Stimulated activated CD4-positive, alpha-beta T cell treated with anti-CD3 and anti-CD28 coated beads, Interleukin-15, amount 100 ng/mL, for 1 hour (primary cell): ENCODE measurements at regions not wholly inside any gene's neighbourhood (a gene's known extent, or its start where the extent isn't known, plus 50 kb on each side); places are given as distances from the start of the nearest gene placed in this dataset.

Experiments used
- DNase-seq, 2 donors: peaks; one replicate each; pipeline ENCODE4 v3.0.0-alpha.2; 2020; ENCODE audit warnings: low read depth in 1 of 2, low spot score in 1 of 2

DNA sequence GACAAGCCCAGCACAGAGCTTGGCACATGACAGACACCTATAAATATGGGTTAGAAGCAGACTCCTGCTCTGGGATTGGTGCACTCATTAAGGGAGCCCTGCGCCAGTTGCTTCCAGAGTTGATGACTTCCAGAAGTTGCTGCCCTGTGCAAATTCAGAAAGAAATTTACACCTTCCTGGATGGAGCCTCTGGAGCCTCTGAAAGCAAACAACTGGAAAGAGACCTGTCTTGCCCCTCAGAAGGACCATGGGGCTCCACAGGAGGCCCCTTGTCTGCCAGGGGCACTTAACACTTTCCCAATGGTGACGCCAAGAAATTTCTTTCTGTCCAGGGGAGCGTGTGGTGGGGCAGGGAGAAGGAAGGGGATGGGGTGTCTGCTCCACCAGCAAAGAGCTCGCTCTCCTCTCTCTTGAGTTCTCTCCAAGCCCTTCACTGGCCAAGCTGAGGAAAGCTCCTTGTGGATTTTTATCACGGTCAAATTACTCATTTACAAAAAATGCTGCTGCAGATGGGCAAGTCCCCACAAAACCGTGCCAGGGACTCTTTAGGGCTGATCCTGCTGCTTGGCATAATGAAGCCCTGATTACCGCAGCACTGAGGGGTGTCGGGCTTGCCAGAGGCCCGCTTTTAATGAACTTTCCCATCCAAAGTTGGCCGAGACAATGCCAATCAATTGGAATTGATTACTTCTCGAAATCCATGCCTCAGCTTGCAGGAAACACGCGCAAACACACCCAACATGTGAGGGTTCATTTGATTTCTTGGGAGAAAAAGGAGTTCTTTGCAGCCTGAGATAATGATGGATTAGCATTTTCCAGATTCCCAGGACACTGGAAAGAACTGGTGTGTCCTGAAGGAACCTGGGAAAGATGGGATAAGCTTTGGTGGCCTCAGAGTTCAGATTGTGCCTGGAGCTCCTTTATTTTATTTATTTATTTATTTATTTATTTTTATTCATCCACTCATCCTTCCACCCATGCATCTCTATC, 583.6 kb upstream of the CDH5 start:
- no peak for DNase-seq

DNA sequence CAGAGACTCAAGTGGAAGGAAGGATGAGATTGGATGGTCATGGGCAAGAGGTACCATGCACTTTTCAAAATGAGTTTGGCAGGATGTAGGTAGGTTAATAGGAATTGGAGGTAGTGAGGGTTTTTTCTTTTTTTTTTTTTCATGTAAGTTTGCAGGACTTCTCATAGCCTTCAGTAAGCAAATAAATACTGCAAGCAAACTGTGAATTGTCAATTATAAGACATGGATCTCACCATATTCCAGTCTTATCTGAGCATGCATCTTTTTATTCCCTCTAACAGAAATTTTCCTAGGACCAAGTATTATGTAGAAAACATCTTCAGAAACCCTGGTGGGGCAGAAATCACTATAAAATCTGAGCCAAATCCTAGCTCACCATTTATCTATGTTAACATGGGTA, 584.6 kb upstream of the CDH5 start:
- no peak for DNase-seq

DNA sequence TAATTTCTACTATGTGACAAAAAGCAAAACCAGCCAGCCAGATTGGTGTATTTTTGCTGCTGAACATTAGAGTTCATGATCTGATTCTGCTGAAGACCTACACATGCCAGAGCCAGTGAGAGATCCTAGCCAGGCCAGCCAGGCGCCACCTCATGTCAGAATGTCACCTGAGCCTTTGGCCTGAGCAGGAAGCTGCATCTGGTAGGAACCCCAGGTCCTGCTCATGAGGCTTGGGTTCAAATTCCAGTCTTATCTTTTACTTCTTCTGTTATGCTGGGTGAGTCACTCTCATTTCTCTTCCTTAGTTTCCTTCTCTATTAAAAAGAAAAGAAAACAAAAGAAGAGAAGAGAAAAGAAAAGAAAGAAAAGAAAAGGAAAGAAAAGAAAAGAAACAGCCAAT, 585.1 kb upstream of the CDH5 start:
- DNase-seq = no peak

DNA sequence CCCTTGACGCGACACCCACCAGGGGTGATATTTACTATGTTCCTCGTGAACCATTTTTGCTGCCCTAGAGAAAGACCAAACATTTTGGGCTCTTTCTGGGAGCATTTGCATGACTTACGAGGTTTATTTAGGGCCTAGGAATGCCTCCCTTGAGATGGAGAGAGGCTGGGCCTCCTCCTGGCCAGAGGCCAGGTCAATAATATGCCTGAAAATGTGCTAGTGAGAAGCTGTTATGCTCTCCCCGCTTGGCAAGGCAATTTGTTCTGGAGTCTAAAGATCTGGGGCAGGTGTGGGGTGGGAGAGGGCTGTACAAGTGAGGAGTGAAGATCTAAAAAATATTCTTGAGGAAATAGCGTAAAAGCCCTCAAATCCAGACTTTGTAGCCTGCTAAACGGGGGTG, 587.3 kb upstream of the CDH5 start:
- DNase-seq = no peak

DNA sequence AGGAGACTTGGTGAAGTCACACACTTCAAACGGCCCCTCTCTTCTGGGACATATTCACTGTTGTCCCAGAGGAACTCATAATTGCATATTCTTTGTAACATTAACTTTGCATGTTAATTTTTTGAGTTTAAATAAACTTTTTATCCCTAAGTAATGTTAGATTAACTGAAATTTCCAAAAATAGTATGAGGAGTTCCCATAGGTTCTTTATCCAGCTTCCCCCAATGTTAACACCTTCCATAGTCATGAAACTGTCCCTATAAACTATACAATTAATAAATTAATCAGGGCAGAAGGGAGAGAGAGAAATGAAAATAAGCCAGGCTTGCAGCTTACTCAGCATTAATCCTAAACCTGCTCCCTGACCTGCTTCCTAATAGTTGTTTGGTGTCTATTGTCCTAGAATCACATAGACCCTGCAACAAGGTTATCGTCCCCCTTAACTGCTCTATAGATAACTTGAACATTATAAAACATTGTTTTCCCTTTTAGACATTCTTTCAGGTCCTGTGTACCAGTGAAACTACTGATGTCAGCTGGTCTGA, 589.8 kb upstream of the CDH5 start:
- no peak for DNase-seq

DNA sequence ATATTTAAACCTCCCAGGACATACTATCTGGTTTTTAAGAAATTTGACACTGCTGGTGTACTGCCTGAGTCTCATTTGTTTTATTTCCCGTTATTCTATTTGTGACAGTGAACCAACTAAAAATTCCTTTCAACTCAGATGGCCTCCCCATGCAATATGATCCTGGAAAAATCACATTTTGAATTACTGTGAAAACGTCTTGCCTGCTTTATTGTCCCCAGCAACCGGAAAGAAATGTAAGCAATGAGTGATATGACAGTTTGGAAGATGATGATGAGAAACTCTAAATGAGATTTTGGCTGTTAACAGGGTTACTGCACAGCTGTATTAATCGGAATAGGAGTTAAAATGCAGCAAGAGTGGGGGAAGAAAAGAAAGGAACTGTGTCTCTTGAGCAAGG, 590.7 kb upstream of the CDH5 start:
- DNase-seq = no peak

DNA sequence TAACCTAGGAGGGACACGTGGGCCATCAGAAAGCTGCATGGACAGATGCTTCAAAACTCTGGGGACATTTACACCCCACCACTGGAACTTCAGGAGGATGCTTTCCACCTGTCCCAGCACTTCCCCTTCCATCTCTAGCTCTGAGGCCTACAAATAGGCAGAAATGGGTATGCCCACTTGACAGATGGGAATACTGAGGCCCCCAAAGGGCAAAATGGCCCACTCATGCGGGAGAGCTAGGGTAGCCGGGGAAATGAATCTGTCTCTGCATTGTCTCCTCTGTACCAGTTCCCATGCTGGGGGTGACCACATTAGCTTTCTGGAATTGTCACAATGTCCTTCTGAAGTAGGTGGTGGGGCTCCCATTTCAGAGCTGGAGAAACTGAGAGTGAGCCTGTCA, 592.1 kb upstream of the CDH5 start:
- no peak for DNase-seq

DNA sequence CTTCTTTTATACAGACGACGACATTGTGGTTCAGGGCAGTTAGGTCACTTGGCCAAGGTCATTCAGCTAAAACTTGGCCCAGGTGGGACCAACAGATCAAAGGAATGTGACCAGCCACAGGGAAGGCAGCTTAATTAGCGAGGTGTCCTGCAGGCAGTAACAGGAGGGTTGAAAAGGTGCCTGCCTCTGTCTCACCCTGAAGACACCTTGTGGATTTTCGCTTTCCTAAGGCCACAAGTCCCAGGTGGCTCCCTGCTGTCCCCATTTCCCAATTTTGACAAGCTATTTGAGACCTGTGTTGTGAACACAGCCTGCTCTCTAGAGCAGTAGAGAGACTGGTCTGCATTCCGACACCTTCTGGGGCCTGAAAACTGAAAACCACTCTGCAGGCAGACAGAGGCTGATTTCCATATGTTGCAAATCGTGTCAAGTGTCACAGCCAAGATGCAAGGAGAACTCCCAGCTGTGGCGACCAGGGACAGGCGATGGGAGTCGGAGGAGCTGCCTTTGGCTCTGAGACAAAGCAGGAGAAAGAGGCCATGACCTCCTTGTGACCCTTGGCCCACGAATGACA, 593.1 kb upstream of the CDH5 start:
- no peak for DNase-seq

DNA sequence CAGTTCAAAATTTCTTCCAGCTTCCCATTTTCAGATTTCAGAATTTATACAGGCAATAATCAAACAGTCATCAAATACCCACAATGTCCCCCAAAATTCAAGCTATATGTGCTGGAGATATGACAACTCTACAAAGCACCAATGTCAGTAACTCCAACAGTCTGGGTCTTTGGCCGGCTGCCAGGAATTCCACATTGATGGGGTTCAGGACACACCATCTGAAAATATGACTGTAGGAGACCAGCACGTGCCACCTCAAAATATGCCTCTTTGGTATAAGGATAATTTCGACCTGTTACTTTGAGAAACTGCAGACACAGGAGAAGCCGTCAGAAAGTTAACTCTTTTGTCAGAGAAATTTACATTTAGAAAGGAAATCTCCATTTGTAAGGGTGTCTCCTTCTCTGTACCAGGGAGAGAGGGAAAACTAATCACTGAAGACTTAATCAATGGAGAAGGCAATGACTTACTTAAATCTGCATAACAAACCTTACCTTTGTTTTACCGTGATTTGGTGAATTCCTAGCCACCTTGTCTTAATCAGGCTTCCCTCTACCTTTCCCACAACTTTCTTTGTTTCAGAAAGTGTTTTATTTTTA, 594.3 kb upstream of the CDH5 start:
- DNase-seq = no peak

DNA sequence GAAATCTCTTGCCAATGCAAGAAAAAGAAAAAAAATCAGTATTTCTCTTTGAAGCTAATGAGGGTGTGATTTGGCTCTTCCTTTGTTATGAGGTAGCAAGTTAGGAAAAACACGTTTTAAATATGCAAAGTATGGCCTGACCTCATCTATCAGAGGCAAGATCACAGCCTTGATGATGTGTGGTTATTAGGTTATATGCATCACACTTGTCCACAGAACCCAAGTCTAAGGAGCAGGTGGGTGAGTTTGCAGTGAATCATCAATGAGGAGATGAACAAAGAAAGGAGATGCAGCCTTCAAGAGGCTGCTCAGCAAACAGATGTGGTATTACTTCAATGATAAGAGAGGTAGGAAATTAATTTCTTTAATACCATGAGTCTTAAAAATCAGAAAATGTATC, 594.8 kb upstream of the CDH5 start:
- no peak for DNase-seq

DNA sequence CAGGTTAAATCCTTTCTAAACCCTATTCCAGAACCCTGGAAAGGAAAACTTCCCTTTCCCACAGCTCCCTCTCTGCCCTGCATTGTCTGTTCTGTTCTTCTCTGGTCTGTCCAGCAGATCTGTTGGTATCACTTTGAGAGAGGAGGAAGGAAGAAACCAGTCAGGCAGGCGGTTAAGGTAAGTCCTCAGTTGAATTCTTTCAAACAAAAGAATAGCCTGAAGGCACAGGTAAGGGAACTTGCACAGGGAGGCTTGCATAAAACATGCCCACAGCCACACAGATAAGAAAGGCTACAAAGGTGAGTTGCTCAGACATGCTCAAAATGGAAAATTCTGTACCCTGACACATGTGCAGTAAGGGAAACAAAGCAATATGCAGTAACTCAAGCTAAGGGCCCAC, 595.7 kb upstream of the CDH5 start:
- no peak for DNase-seq

DNA sequence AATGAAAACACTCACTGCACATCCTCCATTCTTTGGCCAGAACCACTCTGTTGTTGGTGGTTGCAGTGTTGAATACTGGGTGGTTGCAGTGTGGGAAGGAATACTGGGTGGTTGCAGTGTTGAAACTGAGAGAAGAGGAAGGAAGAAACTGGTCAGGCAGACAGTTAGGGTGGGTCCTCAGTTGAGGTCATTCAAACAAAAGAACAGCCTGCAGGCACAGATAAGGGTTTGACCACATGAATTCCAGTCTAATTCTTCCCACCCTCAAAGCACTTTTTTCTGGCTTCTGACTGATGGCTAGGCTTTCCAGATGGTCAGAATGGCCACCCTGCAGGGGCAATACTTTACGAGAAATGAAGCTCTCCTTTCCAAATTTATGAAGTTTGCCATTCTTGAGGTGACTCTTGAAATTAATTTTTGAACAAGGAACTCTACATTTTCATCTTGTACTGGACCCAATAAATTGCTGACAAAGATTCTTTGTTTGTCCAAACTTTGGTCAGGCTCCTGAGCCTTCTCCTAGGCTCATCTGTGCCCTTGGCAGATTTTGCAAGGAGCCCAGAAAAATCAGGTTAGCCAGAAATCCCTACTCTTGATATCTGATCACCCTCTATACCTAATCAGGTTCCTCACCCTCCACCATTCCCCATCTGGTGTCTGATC, 596.6 kb upstream of the CDH5 start:
- no peak for DNase-seq

DNA sequence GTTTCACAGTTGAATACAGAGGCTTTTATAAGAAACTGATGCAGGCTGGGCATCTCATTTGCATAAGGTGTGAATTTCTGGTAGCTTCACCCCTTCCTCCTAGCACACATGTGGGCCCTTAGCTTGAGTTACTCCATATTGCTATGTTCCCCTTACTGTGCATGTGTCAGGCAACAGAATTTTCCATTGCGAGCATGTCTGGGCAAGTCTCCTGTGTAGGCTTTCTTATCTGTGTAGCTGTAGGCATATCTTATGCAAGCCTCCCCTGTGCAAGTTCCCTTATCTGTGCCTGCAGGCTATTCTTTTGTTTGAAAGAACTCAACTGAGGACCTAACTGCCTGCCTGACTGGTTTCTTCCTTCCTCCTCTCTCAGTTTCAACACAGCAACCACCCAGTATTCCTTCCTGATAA, 597.4 kb upstream of the CDH5 start:
- DNase-seq = no peak

DNA sequence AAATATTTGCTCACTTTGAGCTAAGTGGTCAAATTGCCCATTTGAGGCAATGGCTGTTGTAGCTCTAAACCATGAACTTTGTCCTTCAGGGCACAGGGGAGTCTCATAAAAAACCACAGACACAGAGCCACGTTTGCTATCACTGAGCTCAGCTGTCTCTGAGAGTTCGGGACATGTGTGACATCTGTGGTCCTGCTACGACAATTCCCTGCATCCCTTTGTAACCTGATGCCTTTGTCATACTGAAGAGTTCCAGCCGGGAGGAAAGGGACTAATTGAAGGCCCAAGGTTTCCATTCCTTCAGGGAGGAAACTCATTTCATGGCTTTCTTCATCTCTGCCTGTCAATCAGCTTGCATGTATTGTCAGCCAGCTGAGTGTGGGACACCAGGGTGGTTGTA, 599.4 kb upstream of the CDH5 start:
- no peak for DNase-seq

DNA sequence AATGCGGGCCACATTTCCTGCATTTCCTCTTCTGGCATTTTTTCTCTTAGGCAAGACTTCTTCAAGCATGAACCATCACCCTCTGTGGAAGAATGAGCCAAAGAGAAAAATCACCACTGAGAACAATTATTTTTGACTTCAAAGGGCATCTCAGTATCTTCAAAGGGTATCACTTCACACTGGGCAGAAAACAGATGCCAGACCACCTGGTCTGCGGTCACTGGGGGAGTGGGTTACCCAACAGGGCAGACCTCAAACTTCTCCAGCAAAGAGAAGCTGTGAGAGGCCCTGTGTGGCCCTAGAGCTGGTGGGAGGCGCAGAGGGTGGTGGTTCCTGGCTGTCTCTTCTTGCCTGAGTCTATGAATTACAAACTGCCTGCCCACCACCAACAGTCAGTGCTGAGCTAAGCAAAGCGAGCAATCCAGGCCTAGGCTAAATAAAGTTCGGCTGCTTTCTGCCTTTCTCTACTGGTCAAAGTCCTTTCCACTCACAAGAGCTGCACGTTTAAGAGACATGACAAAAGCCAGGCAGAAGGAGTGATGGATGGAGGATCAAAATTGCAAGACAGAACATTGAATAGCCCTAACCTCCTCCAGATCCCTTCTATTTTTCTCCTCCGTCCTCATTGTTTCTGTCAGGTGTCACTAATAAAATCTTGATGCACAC, 602.7 kb upstream of the CDH5 start:
- DNase-seq = no peak

DNA sequence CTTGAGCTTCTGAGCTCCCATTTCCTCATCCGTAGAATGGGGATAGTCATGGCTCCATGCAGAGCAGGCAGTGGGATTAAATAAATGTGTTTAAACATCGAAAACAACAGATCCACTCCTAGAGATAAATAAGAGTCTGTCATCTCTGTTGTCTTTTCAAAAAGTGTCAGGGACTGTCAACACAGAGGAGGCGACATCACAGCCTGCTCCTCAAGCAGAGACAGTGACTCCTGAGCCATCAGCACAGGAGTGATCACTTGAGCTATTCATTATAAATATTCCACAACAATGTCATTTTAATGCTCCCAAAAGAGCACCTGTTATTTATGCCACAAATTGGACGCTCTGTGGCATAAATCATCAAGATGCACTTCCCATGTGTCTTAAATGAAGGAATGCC, 605.6 kb upstream of the CDH5 start:
- DNase-seq = no peak

DNA sequence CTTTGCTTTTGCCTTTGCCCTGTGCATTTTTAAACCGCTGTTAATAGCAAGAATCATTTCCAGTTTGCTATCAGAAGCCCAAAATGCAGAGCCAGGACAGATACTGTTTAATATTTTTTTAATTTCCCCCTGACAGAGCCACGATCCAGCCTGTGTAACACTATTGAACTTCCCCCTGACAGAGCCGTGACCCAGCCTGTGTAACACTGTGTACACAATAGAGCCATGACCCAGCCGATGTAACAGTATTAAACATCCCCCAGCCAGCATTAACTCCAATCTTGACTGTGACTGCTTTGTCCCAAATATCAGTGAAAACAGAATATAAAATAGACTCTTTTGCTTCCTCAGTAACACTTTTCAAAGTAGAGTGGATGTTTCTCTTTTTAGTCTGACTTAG, 607.9 kb upstream of the CDH5 start:
- DNase-seq = no peak

DNA sequence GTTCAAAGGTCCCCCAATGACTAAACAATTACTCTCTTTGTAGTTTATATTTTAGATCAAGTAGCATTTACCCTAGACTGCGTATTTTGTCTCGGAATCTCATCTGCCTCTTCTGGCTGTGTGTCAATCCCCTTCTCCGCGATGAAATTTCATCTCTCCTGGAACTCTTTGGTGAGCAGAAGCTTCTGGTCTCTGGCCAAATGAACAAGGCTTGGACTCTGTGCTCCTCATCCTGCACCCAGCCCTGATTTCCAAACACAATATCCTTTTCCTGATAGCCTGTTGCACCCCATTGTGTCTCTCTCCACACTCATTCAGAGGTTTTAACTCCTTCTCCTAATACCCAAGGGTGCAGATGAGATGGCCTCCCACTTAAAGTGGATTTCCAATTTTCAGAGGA, 609.4 kb upstream of the CDH5 start:
- no peak for DNase-seq

DNA sequence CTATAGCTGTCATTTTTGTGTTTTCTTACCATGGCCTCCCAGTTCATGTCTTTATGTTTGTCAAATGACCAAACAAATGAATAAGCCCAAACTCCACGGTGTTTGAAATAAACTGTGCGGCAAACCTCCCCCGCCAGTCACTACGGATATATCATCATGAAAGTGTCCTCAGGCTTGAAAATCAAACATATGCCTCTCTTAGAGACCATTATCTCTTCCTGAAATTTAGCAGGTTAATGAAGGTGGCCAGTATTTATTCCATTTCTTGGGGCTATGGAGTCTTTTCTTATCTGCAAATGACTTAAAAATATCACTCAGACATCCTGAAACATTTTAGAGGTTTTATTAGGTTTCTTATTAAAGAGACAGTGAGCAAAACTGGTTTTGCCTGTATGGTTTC, 610.3 kb upstream of the CDH5 start:
- no peak for DNase-seq

DNA sequence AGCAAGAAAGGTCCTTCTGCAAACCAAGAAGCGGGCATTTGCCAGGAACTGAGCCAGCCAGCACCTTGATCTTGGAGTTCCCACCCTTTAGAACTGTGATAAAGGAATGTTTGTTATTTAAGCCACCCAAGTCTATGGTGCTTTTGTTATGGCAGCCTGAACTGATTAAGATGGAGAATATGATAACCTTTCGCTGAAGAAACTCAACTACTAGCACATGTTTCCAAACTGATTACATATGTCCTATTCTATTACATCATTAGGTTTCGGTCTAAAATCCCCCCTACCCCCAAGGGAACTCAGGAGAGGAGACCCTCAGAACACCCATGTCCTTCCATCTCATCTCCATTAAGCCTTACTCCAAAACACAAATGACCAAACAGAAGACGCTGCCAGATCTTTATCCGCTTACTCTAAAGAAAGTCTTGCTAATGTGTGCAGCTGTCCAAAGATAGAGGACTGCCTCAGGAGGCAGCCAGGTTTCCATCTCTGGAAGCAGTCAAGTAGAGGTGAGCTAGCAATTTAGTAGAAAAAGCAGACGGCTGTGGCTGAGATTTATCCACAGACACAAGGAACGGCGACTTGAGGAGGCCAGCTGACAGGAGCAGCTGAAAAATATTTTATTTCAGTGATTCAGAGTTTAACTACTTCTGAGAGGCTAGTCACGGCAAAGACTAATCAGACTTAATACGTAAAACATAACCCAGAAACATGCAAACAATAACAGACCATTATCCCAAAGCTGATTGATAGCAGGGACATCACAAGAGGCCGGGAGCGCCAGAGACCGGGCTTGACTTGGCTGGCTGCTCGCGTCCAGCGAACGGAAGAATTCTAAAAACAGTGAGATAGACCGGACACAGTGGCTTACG, 611.4 kb upstream of the CDH5 start:
- DNase-seq = no peak
